ENCODE measurements at regions not wholly inside any gene's neighbourhood (a gene's known extent, or its start where the extent isn't known, plus 50 kb on each side); places are given as distances from the start of the nearest gene placed in this dataset.

DNA sequence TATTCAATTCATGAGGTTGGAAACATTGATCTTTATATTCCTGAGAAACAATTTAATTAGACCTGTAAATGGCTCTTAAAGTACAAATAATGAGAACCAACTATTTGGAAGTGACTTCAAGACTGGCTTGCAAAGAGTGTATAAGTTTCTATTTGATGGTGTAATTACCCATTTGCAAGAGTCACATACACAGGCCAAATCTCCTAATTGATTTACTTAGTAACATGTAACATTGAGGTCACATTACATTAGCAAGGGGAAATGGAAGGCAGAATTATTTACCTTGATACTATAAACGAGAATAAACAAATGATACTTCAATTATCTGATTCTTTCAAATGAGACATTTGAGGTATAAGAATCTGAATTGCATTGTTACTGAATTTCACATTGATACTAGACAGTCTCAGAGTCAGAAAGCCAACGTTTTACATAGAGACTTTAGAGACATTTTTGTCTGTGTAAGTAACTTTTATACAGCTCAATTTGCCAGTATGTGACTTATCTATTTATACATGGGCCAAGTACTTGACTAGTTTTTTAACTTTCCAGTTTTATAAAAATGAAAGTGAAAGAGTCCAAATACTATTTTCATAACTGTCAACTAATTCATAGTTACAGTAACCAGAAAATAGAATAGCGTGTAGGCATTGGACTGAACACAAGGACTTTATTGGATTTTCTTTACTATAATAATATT lies 95.6 kb upstream of the RFC3 start:
- no peak for TF ChIP-seq EP300 (IDR thresholded peaks at IDR 0.05)
- TF ChIP-seq, protein P1, sequence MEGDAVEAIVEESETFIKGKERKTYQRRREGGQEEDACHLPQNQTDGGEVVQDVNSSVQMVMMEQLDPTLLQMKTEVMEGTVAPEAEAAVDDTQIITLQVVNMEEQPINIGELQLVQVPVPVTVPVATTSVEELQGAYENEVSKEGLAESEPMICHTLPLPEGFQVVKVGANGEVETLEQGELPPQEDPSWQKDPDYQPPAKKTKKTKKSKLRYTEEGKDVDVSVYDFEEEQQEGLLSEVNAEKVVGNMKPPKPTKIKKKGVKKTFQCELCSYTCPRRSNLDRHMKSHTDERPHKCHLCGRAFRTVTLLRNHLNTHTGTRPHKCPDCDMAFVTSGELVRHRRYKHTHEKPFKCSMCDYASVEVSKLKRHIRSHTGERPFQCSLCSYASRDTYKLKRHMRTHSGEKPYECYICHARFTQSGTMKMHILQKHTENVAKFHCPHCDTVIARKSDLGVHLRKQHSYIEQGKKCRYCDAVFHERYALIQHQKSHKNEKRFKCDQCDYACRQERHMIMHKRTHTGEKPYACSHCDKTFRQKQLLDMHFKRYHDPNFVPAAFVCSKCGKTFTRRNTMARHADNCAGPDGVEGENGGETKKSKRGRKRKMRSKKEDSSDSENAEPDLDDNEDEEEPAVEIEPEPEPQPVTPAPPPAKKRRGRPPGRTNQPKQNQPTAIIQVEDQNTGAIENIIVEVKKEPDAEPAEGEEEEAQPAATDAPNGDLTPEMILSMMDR (IDR thresholded peaks at IDR 0.05) = no peak
- no peak for TF ChIP-seq POLR2A (IDR thresholded peaks at IDR 0.05)

Data from ovary (tissue), 3 donors.